Astrocyte of the hippocampus (primary cell): ENCODE measurements at regions not wholly inside any gene's neighbourhood (a gene's known extent, or its start where the extent isn't known, plus 50 kb on each side); places are given as distances from the start of the nearest gene placed in this dataset.

Experiments
- DNase-seq: peaks from one replicate; pipeline ENCODE4 v3.0.0; 2011; ENCODE audit warnings: low read depth, low spot score

GRCh38 chr1:71190843-71191242, 110.0 kb upstream of the ZRANB2 start:
- DNase-seq, result no peak

- no peak for DNase-seq
Observed at GRCh38 chr1:71184410-71184809, 103.6 kb upstream of the ZRANB2 start.

DNA sequence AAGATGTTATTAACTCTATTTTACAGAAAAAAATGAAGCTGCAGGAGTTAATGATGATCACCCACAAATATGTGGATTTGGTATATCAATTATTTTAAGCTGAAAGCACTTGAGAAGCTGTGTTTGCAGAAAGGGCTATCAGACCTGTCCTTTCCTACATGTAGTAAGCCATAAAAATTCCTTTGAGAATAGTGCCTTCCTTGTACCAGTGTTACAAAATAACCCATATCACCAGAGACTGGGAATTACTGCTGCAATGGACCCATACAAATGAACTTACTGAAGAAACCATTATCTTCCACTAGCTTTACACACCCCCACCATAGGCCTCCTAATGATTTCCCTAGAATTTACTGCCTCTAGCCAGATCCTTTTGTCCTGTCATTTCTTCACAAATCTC, 99.2 kb upstream of the ZRANB2 start:
- no peak for DNase-seq

GRCh38 chr1:71170925-71171324, 90.1 kb upstream of the ZRANB2 start:
- no peak for DNase-seq

DNA sequence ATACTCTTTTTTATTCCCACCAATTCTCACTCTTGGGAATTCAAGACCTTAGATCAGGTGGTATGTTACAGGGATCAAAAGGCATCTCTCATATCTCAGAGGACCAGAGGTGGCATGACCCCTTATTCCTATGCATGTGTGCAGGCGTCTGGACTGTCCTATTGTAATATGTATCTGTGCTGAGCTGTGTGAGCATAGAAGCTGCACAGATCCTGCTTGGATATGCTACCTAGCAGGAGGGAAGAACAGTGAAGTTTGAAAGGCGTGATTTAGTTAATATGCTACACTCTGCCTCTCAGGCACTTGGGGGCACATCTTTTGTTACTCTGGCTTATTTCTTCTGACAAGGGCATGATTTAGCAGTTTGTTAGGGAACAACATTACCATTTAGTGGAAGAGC, 86.7 kb upstream of the ZRANB2 start:
- no peak for DNase-seq

GRCh38 chr1:71166178-71167173, 85.6 kb upstream of the ZRANB2 start:
- no peak for DNase-seq

DNA sequence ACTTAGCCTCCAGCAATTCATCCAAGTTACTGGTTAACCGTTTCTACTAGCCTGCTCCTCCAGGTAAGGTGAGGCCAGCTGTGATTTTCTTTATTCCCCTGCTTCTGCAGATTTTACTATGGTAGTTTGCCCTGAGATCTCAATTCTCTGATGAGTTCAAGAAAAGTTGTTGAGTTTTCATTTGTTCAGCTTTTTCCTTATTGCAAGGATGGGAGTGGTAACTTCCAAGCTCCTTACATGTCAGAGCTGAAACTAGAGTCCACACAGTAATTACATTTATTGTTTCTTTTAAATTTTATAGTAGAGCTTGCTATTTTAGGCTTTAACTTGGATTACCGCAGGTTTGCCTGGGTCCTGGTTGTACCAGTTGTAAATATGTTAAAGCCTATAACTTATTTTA, 76.9 kb upstream of the ZRANB2 start:
- no peak for DNase-seq

- no peak for DNase-seq
Observed at GRCh38 chr1:71157151-71157550, 76.3 kb upstream of the ZRANB2 start.

- DNase-seq, result no peak
Observed at GRCh38 chr1:71156590-71156989, 75.8 kb upstream of the ZRANB2 start.

DNA sequence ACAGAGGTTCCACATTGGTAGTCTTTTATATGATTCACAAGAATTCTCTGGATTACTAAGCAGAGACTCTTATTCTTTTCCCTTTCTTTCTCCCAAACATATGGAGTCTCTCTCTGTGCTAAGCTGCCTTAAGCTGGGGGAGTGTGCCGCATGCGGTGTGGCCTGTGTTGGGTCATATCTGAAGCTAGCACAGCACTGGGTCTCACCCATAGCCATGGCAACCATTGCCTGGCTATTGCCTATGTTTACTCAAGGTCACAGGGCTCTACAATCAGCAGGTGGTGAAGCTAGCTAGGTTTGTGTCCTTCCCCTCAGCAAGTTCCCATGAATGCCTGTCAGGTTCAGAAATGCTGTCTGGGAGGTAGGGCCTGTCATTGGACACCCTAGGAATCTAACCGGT, 73.6 kb upstream of the ZRANB2 start:
- no peak for DNase-seq

DNA sequence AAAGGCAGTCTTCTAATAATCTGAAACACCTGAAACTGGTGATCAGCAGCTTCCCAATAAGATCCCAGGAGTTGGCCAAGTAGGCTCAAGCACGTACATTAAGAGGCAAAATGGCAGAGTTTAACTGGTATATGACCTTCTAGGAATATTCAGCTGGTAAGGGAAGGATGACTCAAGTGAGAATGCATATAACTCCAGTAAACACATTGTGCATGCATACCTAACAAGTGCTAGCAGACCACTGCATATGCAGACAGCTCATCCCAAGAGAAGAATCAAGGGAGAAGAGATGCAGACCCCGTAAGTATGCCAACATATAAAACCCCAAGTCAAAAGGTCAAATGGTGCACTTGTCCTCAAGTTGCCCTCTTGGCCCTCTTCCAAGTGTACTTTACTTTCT, 73.0 kb upstream of the ZRANB2 start:
- no peak for DNase-seq

- DNase-seq, result no peak
Observed at GRCh38 chr1:71147637-71148360, 67.0 kb upstream of the ZRANB2 start.

DNA sequence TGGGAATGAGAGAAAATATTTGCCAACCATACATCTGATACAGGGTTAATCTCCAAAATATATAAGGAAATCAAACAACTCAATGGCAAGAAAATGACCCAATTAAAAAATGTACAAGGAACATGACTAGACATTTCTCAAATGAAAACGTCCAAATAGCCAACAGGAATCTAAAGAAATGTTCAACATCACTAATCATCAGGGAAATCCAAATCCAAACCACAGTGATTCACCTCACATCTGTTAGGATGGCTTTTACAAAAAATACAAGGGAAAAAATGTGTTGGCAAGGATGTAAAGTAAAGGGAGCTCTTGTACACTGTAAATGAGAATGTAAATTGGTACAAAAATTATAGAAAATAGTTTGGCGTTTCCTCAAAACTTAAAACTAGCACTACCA, 54.7 kb upstream of the ZRANB2 start:
- DNase-seq, result peak; percentile 13
